HUES64 (cell line): ENCODE measurements at regions not wholly inside any gene's neighbourhood (a gene's known extent, or its start where the extent isn't known, plus 50 kb on each side); places are given as distances from the start of the nearest gene placed in this dataset.
A peak's percentile ranks its signal among the peaks of the same experiment; 100 is the strongest.
"Not testable (repeated sequence)": the region's sequence is repeated elsewhere in the genome, so short reads cannot be mapped to it uniquely, and the experiment has no call there.

ENCODE experiments used
- H3K27ac ChIP-seq: 2 replicates; pipeline ENCODE4 v1.7.0; 2013; ENCODE audit warnings: low read depth, low read length, inconsistent platforms
- H3K27me3 ChIP-seq: 2 replicates; pipeline ENCODE4 v1.6.1; 2013; ENCODE audit warnings: mild to moderate bottlenecking, low read length; ENCODE audit not compliant: insufficient read depth
- H3K36me3 ChIP-seq: 2 replicates; pipeline ENCODE4 v1.6.1; 2013; ENCODE audit warnings: mild to moderate bottlenecking, low read length; ENCODE audit not compliant: insufficient read depth
- H3K4me1 ChIP-seq: 2 replicates; pipeline ENCODE4 v1.6.1; 2013; ENCODE audit warnings: mild to moderate bottlenecking, low read length, moderate library complexity; ENCODE audit not compliant: insufficient read depth
- H3K4me3 ChIP-seq: 2 replicates; pipeline ENCODE4 v1.5.1; 2013; ENCODE audit warnings: mild to moderate bottlenecking, low read length, moderate library complexity
- H3K9ac ChIP-seq: 2 replicates; pipeline ENCODE4 v1.6.1; 2013; ENCODE audit warnings: mild to moderate bottlenecking, low read depth, low read length
- H3K9me3 ChIP-seq: 2 replicates; pipeline ENCODE4 v1.6.1; 2013; ENCODE audit warnings: low read depth, low read length; ENCODE audit not compliant: insufficient read depth
- WGBS: fragments of 150-250, 120-280 bp; methylation state at CpG from one replicate; pipeline ENCODE4 v1.1.7; 2013; ENCODE audit warnings: missing lambda C conversion rate; 5-methylcytosine and 5-hydroxymethylcytosine counted together

DNA sequence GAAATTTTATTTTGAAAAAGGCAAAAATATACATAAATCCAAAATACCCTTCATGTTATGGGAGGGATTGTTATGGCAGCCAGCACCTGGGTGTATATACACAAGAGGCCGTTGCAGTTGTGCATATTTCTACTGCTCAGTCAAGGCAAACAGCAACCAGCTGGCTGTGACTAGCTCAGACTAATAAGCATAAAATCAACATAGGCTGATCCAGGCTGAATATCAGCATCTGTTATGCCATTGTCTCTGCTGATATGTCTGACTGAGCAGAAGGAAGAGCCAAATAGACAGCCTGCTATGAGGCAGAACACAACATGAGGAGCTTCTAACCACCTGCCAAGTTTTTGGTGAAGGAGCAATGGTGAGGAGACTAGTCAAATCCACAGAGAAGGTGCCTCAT, 457.5 kb upstream of the ALCAM start:
- Histone ChIP-seq H3K27ac (peak overlapping the region; percentile 65; the same call in 1 of the 2 replicates), H3K9ac (no peak overlapping the region), H3K4me3 (no peak overlapping the region), H3K9me3 (no peaks in the 10 kb centered on the region), H3K36me3 (no peaks in the 10 kb centered on the region), H3K4me1 (peaks cover 15% of the 10 kb centered on the region), H3K27me3 (no peaks in the 10 kb centered on the region)
- 71% methylated on average over 1 of the region's 1 CpG for WGBS

- no peaks in the 10 kb centered on the region for H3K36me3 ChIP-seq
- WGBS = 94% methylated on average over 4 of the region's 4 CpGs
- H3K4me3 ChIP-seq = no peak overlapping the region
- no peak overlapping the region for H3K9ac ChIP-seq
- H3K4me1 ChIP-seq = peaks cover 15% of the 10 kb centered on the region
- no peaks in the 10 kb centered on the region for H3K9me3 ChIP-seq
- H3K27ac ChIP-seq = no peak overlapping the region
- no peaks in the 10 kb centered on the region for H3K27me3 ChIP-seq
Measured at GRCh38 chr3:104909721-104910120, 457.0 kb upstream of the ALCAM start.

DNA sequence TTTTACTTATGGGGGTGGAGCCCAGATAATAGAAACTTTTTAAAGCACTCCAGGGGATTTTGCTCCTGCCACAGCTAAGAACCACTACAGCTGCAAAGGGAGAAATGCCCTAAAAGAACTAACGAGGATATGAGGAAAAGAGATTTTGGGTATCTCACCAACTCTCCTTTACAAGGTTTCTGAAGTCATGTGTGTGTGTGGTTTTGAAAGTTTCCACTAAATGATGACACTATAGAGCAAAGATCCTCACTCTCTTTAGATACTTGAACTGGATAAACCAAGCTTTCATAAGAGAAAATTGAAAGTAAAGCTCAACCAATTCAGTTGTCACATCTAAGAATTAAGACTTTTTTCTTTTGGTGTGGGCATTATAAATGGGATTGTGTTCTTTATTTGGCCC, 455.3 kb upstream of the ALCAM start:
- Histone ChIP-seq H3K27ac (no peak overlapping the region), H3K9me3 (no peaks in the 10 kb centered on the region), H3K9ac (no peak overlapping the region), H3K27me3 (no peaks in the 10 kb centered on the region), H3K4me3 (no peak overlapping the region), H3K4me1 (peaks cover 15% of the 10 kb centered on the region), H3K36me3 (no peaks in the 10 kb centered on the region)
- WGBS = 83% methylated on average over 1 of the region's 1 CpG

DNA sequence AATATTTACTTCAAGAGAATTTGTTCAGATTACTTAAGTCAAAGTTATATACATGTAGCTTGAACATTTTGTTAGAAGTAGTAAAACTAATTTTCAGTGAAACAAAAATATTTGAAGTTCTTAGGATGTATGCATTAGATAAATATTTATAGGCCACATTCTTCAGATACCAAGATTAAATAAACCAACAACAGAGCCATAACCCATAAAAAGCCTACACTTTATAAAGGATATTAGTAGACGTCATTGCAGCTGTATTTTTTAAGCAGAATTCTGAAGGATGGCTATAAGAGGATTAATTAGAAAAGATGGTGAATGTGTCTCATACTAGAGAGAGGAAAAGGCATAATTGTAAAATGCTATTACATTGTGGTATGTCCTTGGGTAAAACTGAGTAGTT, 449.7 kb upstream of the ALCAM start:
- 92% methylated on average over 1 of the region's 1 CpG for WGBS
- no peak overlapping the region for H3K27ac ChIP-seq

DNA sequence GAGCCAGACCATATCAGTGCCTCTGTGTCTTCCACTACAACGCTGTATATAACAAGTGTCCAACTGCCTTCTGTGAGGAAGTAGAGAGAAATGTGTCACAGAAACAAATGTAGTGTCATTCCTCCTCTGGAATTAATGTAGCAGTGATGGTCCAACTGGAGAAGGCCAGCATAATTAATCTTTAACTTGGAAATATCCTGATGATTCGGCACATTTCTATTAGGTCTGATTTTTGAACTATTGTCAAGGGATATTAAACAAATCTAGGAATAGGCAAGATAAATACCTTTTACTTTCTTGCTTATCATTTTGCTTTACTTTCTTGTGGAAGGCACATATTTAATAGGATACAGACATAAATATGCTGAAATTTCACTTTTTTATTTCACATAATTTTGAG, 446.2 kb upstream of the ALCAM start:
- no peaks in the 10 kb centered on the region for H3K4me1 ChIP-seq
- H3K27ac ChIP-seq = no peak overlapping the region
- H3K9ac ChIP-seq = no peak overlapping the region
- H3K36me3 ChIP-seq = no peaks in the 10 kb centered on the region
- H3K4me3 ChIP-seq = no peak overlapping the region
- WGBS = 100% methylated on average over 1 of the region's 2 CpGs
- H3K27me3 ChIP-seq = no peaks in the 10 kb centered on the region
- peaks cover 3% of the 10 kb centered on the region; the same call in 1 of the 2 replicates for H3K9me3 ChIP-seq

More for the DNA sequence above, 449.7 kb upstream of the ALCAM start:
- Histone ChIP-seq H3K9me3 (peaks cover 3% of the 10 kb centered on the region; the same call in 1 of the 2 replicates), H3K36me3 (no peaks in the 10 kb centered on the region), H3K9ac (no peak overlapping the region), H3K4me3 (no peak overlapping the region), H3K4me1 (0 out of 2 replicates have a peak, but pooled peaks cover 5% of the 10 kb centered on the region), H3K27me3 (no peaks in the 10 kb centered on the region)

- no peak overlapping the region for H3K9ac ChIP-seq
- no peaks in the 10 kb centered on the region for H3K4me1 ChIP-seq
- no peak overlapping the region for H3K27ac ChIP-seq
- H3K9me3 ChIP-seq = no peaks in the 10 kb centered on the region
- H3K4me3 ChIP-seq = no peak overlapping the region
- no peaks in the 10 kb centered on the region for H3K27me3 ChIP-seq
- no peaks in the 10 kb centered on the region for H3K36me3 ChIP-seq
- WGBS = 97% methylated on average over 3 of the region's 3 CpGs
Measured at GRCh38 chr3:104933972-104934371, 432.7 kb upstream of the ALCAM start.

DNA sequence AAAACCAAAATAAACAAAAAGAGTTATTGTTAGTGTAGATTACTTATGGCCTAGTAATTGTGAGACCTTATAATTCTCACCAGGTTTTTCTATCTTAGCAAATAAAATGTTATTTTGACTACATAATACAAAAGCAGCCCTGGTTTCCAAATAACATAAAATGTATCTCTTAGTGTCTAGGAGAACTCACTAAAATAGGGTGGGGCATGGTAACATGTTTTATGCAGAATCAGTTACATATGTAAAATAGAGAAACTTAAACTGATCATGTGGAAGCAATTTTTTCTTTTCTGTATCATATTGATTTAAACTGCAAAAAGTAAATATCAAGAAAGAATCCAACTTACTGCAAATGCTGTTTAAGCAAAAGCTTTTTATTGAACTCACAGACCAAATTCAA, 431.1 kb upstream of the ALCAM start:
- no peaks in the 10 kb centered on the region for H3K36me3 ChIP-seq

GRCh38 chr3:104939196-104939595, 427.5 kb upstream of the ALCAM start:
- Histone ChIP-seq H3K9me3 (no peaks in the 10 kb centered on the region), H3K9ac (no peak overlapping the region), H3K4me1 (no peaks in the 10 kb centered on the region), H3K4me3 (no peak overlapping the region), H3K36me3 (no peaks in the 10 kb centered on the region), H3K27me3 (no peaks in the 10 kb centered on the region), H3K27ac (no peak overlapping the region)
- 100% methylated on average over 1 of the region's 1 CpG for WGBS

More for the DNA sequence above, 431.1 kb upstream of the ALCAM start:
- H3K4me1 ChIP-seq = no peaks in the 10 kb centered on the region
- no peak overlapping the region for H3K27ac ChIP-seq
- H3K9ac ChIP-seq = no peak overlapping the region
- H3K9me3 ChIP-seq = no peaks in the 10 kb centered on the region
- H3K27me3 ChIP-seq = no peaks in the 10 kb centered on the region
- H3K4me3 ChIP-seq = no peak overlapping the region

DNA sequence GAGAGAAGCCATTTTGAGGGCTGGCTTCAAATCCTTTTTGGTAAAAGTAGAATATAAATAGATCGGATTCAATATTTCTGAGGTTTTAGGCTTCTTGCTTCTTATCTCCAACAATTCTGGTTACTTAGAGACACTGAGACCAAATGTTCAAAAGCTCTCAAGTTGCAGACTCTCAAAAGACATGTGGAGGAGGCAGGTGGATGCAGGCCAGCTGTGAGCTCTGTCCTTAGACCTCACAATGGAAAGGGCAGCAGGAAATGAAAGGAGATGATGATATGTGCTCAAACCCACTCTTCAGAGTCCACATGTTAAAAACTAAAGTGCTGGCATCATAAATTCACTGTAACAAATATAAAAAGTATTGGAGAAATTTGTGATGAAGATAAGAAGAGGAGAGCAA, 424.9 kb upstream of the ALCAM start:
- Histone ChIP-seq H3K4me3 (no peak overlapping the region), H3K9ac (no peak overlapping the region)

DNA sequence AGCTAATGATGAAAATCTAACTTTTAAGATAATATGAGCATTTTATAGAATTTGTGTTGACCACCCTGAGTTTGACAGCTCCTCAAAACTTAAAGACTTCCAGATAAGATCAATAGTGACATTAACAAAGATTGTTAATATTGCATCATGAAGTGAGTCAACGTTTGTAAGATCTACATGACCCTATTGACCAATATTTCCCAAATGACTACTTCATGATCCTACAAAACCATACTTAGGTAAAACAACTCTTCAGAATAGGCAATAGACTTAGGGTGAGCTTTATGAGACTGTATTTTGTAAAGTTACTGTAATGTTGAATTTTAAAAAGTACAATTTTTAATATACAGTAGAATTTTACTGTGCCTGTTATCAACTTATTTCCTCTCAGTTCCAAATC, 422.7 kb upstream of the ALCAM start:
- WGBS = 100% methylated on average over 1 of the region's 1 CpG

More for the DNA sequence above, 424.9 kb upstream of the ALCAM start:
- no peaks in the 10 kb centered on the region for H3K9me3 ChIP-seq
- no peak overlapping the region for H3K27ac ChIP-seq
- WGBS = 100% methylated on average over 1 of the region's 1 CpG
- no peaks in the 10 kb centered on the region for H3K27me3 ChIP-seq
- no peaks in the 10 kb centered on the region for H3K36me3 ChIP-seq
- H3K4me1 ChIP-seq = no peaks in the 10 kb centered on the region

DNA sequence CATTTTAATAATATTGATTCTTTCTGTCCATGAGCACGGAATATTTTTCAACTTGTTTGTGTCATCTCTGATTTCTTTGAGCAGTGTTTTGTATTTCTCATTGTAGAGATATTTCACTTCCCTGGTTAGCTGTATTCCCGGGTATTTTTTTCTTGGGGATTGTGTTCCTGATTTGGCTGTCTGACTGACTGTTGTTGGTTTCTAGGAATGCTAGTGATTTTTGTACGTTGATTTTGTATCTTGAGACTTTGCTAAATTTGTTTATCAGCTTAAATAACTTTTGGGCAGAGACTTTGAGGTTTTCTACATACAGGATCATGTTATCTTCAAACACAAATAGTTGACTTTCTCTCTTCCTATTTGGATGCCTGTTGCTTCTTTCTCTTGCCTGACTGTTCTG, 418.8 kb upstream of the ALCAM start:
- H3K27me3 ChIP-seq = no peaks in the 10 kb centered on the region
- 89% methylated on average over 3 of the region's 3 CpGs for WGBS
- no peaks in the 10 kb centered on the region for H3K9me3 ChIP-seq
- no peak overlapping the region for H3K4me3 ChIP-seq
- H3K4me1 ChIP-seq = no peaks in the 10 kb centered on the region
- no peak overlapping the region for H3K9ac ChIP-seq
- H3K36me3 ChIP-seq = no peaks in the 10 kb centered on the region
- no peak overlapping the region for H3K27ac ChIP-seq

More for the DNA sequence above, 422.7 kb upstream of the ALCAM start:
- Histone ChIP-seq H3K9ac (no peak overlapping the region), H3K27ac (no peak overlapping the region), H3K27me3 (no peaks in the 10 kb centered on the region), H3K4me3 (no peak overlapping the region), H3K4me1 (no peaks in the 10 kb centered on the region), H3K9me3 (no peaks in the 10 kb centered on the region), H3K36me3 (no peaks in the 10 kb centered on the region)

- H3K4me3 ChIP-seq, H3K27me3 ChIP-seq, H3K4me1 ChIP-seq, H3K27ac ChIP-seq, H3K9me3 ChIP-seq, H3K36me3 ChIP-seq, H3K9ac ChIP-seq: not testable (repeated sequence)
- 83% methylated on average over 4 of the region's 4 CpGs for WGBS
Measured at GRCh38 chr3:104949810-104950209, 416.9 kb upstream of the ALCAM start.
